A549 (cell line): ENCODE measurements at regions not wholly inside any gene's neighbourhood (a gene's known extent, or its start where the extent isn't known, plus 50 kb on each side); places are given as distances from the start of the nearest gene placed in this dataset.

Experiments used
- ATAC-seq, 2 experiments: fragments of 200-7000 bp in 1 of 2; fragments of >200 bp in 1 of 2; cut with Nextera tagmentation in 1 of 2; cut with Tn5 transposase in 1 of 2; 3 replicates each; pipeline versions ENCODE4 v1.8.0 to v1.9.1; 2018 to 2020; ENCODE audit warnings: mild to moderate bottlenecking in 1 of 2, moderate library complexity in 1 of 2
- CTCF ChIA-PET: fragments of 300-600 bp; sonication (Branson Sonifier 250); formaldehyde crosslinking; extraction: SDS; loops from one replicate; lab custom pipeline; 2021; ENCODE audit warnings: antibody characterized with exemption, inconsistent platforms; lab: Yijun Ruan, JAX
- POLR2A ChIA-PET: fragments of 350-600 bp; formaldehyde crosslinking; extraction: SDS; loops from one replicate; lab custom pipeline; 2021; ENCODE audit warnings: antibody characterized with exemption, inconsistent platforms; lab: Yijun Ruan, JAX
- DNase-seq, 2 experiments: peaks; one replicate each; pipeline versions ENCODE4 v3.0.0 to v3.0.0-alpha.2; 2011 to 2016; ENCODE audit warnings: low read depth in 1 of 2, low spot score in 1 of 2
- FAIRE-seq: peaks from 2 replicates; lab custom pipeline; 2011; peaks lifted over from hg19 to GRCh38; lab: Jason Lieb, UNC
- H3K27ac ChIP-seq, 2 experiments: fragments of >200 bp; sonication (Bioruptor Twin); formaldehyde crosslinking; 3 replicates each; pipeline ENCODE4 v1.5.1; 2016 to 2017
- H3K4me1 ChIP-seq: fragments of >200 bp; sonication (Bioruptor Twin); formaldehyde crosslinking; 3 replicates; pipeline ENCODE4 v1.6.1; 2016
- H3K4me2 ChIP-seq: fragments of >200 bp; sonication (Bioruptor Twin); formaldehyde crosslinking; 3 replicates; pipeline ENCODE4 v1.6.1; 2016
- H3K4me3 ChIP-seq: fragments of >200 bp; sonication (Bioruptor Twin); formaldehyde crosslinking; 3 replicates; pipeline ENCODE4 v1.5.1; 2016
- H3K9me3 ChIP-seq: fragments of >200 bp; sonication (Bioruptor Twin); formaldehyde crosslinking; 3 replicates; pipeline ENCODE4 v1.6.1; 2016
- CEBPB ChIP-seq, 2 experiments: fragments of >200 bp in 1 of 2; sonication (Bioruptor Twin) in 1 of 2; formaldehyde crosslinking in 1 of 2; IDR thresholded peaks; 2 replicates each; pipeline ENCODE4 v1.6.1; 2012 to 2016
- EHMT2 ChIP-seq: fragments of 200-600 bp; sonication (generic); IDR thresholded peaks from 2 replicates; pipeline ENCODE4 v1.6.1; 2016; ENCODE audit warnings: antibody characterized with exemption, low read depth, mild to moderate bottlenecking, moderate library complexity
- EP300 ChIP-seq, 2 experiments: fragments of >200 bp; sonication (Bioruptor Twin); formaldehyde crosslinking; IDR thresholded peaks; 2 replicates in 1 of 2; 3 replicates in 1 of 2; pipeline ENCODE4 v1.6.1; 2016 to 2017
- FOSB ChIP-seq: fragments of 250-450 bp; sonication (Bioruptor Pico); IDR thresholded peaks from 2 replicates; pipeline ENCODE4 v1.5.0; 2020; ENCODE audit warnings: mild to moderate bottlenecking, moderate library complexity
- FOSL2 ChIP-seq, 2 experiments: fragments of 450-650 bp in 1 of 2; fragments of >200 bp in 1 of 2; sonication (Bioruptor Twin) in 1 of 2; formaldehyde crosslinking; IDR thresholded peaks; 2 replicates each; pipeline versions ENCODE4 v1.5.0 to v1.6.1; 2016 to 2020; ENCODE audit warnings: mild to moderate bottlenecking in 1 of 2, moderate library complexity in 1 of 2
- HMGXB4 ChIP-seq: fragments of 250-450 bp; sonication (Bioruptor Pico); IDR thresholded peaks from 2 replicates; pipeline ENCODE4 v1.5.0; 2021; ENCODE audit warnings: mild to moderate bottlenecking, moderate library complexity, borderline replicate concordance
- KDM5A ChIP-seq: fragments of 200-600 bp; sonication (generic); IDR thresholded peaks from 2 replicates; pipeline ENCODE4 v1.6.1; 2016; ENCODE audit warnings: antibody characterized with exemption, mild to moderate bottlenecking
- MAFK ChIP-seq: fragments of 450-650 bp; IDR thresholded peaks from 2 replicates; pipeline ENCODE4 v1.6.1; 2014; ENCODE audit not compliant: partially characterized antibody
- MYC ChIP-seq: IDR thresholded peaks from 2 replicates; pipeline ENCODE4 v1.6.1; 2012; ENCODE audit warnings: mild to moderate bottlenecking, inconsistent platforms, low read length, improper control_type of control experiment, borderline replicate concordance
- NR3C1 ChIP-seq: fragments of >200 bp; sonication (Bioruptor Twin); formaldehyde crosslinking; IDR thresholded peaks from 3 replicates; pipeline ENCODE4 v1.6.1; 2017
- POLR2A ChIP-seq: IDR thresholded peaks from 2 replicates; pipeline ENCODE4 v1.6.1; 2012; ENCODE audit warnings: mild to moderate bottlenecking, low read length
- RAD21 ChIP-seq, 2 experiments: fragments of >200 bp in 1 of 2; sonication (Bioruptor Twin) in 1 of 2; formaldehyde crosslinking in 1 of 2; IDR thresholded peaks in 1 of 2; conservative IDR thresholded peaks in 1 of 2; 2 replicates in 1 of 2; 3 replicates in 1 of 2; pipeline ENCODE4 v1.6.1; 2012 to 2018; ENCODE audit warnings: inconsistent platforms in 1 of 2
- RARB ChIP-seq: fragments of 250-450 bp; sonication (Bioruptor Pico); IDR thresholded peaks from 2 replicates; pipeline ENCODE4 v1.8.0; 2021; ENCODE audit warnings: mild to moderate bottlenecking, moderate library complexity
- RCOR1 ChIP-seq: fragments of 150-350 bp; IDR thresholded peaks from 2 replicates; pipeline ENCODE4 v1.6.1; 2014; ENCODE audit warnings: antibody characterized with exemption, low read length, low read depth
- REST ChIP-seq: fragments of 200-600 bp; sonication (generic); IDR thresholded peaks from 2 replicates; pipeline ENCODE4 v1.6.1; 2016; ENCODE audit warnings: antibody characterized with exemption, mild to moderate bottlenecking, moderate library complexity
- TFCP2L1 ChIP-seq: fragments of 250-450 bp; sonication (Bioruptor Pico); IDR thresholded peaks from 2 replicates; pipeline ENCODE4 v1.5.0; 2021; ENCODE audit warnings: mild to moderate bottlenecking
- TP53 ChIP-seq: fragments of 250-450 bp; sonication (Bioruptor Pico); IDR thresholded peaks from 2 replicates; pipeline ENCODE4 v1.5.0; 2021; ENCODE audit warnings: mild to moderate bottlenecking, moderate library complexity
- ZNF302 ChIP-seq: fragments of 250-450 bp; sonication (Bioruptor Pico); IDR thresholded peaks from 2 replicates; pipeline ENCODE4 v1.9.0; 2021; ENCODE audit warnings: inconsistent platforms, mild to moderate bottlenecking, moderate library complexity
- whole genome bisulfite sequencing: methylation state at CpG from one replicate; pipeline ENCODE4 v1.1.6; 2017; ENCODE audit errors: missing lambda C conversion rate; 5-methylcytosine and 5-hydroxymethylcytosine counted together
- TF ChIP-seq, protein P1 (sequence below): IDR thresholded peaks from 2 replicates; pipeline ENCODE4 v1.6.1; 2012; ENCODE audit warnings: low read depth, borderline replicate concordance
- TF ChIP-seq, protein P2 (sequence below): IDR thresholded peaks from 2 replicates; pipeline ENCODE4 v1.6.1; 2012

DNA sequence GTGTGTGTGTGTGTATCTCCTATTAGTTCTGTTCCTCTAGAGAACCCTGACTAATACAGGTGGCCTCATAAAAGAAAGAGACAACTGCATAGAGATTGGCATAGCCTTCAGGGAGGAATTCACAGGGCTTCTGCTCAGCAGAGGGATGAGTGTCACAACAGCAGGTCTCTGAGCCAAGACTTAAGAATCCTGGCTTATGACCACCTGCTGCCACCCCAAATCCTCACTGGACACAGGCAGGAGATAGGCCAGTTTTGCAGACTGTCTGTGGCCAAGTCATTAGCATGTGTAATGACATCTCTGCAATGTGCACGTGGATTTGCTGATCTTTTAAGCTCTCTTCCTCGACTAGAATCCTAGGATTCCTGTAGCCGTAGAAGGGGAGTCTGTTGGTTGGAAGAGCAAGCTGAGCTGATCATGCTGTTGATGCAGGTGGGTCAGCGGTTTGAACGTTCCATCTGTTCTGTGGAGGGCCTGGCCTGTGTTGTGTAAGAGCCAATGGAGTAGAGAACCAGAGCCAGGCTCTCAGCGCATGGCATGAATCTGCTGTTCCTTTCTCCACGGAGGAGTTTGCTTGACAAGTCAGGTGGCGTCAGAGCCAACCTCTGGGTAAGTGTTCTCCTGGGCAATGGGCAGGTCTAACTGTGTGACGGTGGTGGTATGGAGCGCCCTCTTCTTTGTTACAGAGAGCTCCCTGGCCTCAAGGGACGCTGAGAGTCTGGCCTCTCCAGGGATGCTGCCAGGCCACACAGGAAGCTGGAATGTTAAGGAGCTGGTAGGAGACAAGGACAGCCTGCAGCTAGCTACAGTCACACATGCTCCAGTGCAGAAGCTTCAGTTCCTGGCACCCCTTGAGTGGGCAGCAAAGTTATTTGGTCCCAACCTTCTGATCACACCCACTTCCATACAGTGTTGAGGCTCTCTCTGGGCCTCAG is 503.1 kb downstream of the FOXO1 start:
- H3K9me3 ChIP-seq, result no peaks in the 10 kb centered on the region
- DNase-seq, result no peak
- 89% methylated on average over 11 of the region's 11 CpGs for WGBS
- TF ChIP-seq RARB (CRISPR knock-in tag), result no peak
- no peak for TF ChIP-seq CEBPB (IDR thresholded peaks at IDR 0.05)
- TF ChIP-seq EP300 (IDR thresholded peaks at IDR 0.05), result no peak
- no peak for TF ChIP-seq POLR2A
- no peak for TF ChIP-seq EHMT2
- TF ChIP-seq, protein P1, sequence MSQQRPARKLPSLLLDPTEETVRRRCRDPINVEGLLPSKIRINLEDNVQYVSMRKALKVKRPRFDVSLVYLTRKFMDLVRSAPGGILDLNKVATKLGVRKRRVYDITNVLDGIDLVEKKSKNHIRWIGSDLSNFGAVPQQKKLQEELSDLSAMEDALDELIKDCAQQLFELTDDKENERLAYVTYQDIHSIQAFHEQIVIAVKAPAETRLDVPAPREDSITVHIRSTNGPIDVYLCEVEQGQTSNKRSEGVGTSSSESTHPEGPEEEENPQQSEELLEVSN, result no peak
- no peak for TF ChIP-seq MYC
- no peak for TF ChIP-seq RCOR1
- no peak for TF ChIP-seq RAD21 (conservative IDR thresholded peaks at IDR 0.05 in 1 of 2, IDR thresholded peaks at IDR 0.05 in 1 of 2)
- no peak for TF ChIP-seq FOSB (CRISPR knock-in tag)
- TF ChIP-seq, all 56 proteins: peak for 0
- H3K4me3 ChIP-seq, result no peak overlapping the region
- H3K4me1 ChIP-seq, result peaks cover 20% of the 10 kb centered on the region
- CTCF ChIA-PET, result no interaction called here
- FAIRE-seq (no peak), ATAC-seq (no peak)
- POLR2A ChIA-PET, result no interaction called here
- peak overlapping the region; percentile 35; the same call in 1 of the 3 replicates for H3K4me2 ChIP-seq
- H3K27ac ChIP-seq, result peak overlapping the region; percentile 51 to 63; a peak in 4 of 6 replicates

DNA sequence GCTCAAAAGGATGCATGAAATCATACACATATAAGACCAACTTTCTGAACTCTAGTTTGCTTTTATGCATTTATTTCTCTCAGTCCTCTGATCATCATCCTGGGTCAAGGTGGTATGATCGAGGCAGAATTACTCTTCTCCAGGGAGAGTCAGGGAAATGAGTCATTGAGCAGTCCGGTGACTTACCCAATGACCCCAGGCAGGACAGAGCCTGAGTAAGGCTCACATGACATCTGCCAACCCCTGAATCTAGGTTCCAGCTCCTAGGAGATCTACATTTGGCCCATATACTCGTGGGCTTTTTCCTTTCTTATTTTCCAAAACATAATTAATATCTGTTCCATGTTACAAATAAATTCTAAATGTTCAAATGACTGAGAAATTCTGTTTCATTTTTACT is 502.3 kb downstream of the FOXO1 start:
- TF ChIP-seq FOSL2 (IDR thresholded peaks at IDR 0.05), result 0 out of 2 replicates have a peak, but pooled peaks have one; percentile 13
- peak; percentile 28 for TF ChIP-seq FOSL2 (CRISPR knock-in tag; IDR thresholded peaks at IDR 0.05)
- TF ChIP-seq CEBPB (IDR thresholded peaks at IDR 0.05), result no peak
- H3K4me1 ChIP-seq, result peaks cover 20% of the 10 kb centered on the region
- DNase-seq (peak; percentile 9 to 22), FAIRE-seq (no peak), ATAC-seq (peak; percentile 43 to 83; a peak in 3 of 6 replicates)
- WGBS, result 3% methylated on average over 3 of the region's 3 CpGs
- CTCF ChIA-PET, result no interaction called here
- H3K27ac ChIP-seq, result peak overlapping the region; percentile 51 to 63; a peak in 5 of 6 replicates
- POLR2A ChIA-PET, result no interaction called here
- H3K4me2 ChIP-seq, result peak overlapping the region; percentile 35; the same call in 2 of the 3 replicates
- no peak overlapping the region for H3K4me3 ChIP-seq
- no peaks in the 10 kb centered on the region for H3K9me3 ChIP-seq

- ChIA-PET POLR2A (no interaction called here), CTCF (no interaction called here)
- Histone ChIP-seq H3K27ac (peak overlapping the region in 1 of 2 experiments; percentile 47; a peak in 2 of 6 replicates), H3K4me3 (no peak overlapping the region), H3K9me3 (no peaks in the 10 kb centered on the region), H3K4me1 (peaks cover 20% of the 10 kb centered on the region), H3K4me2 (0 out of 3 replicates have a peak overlapping the region, but pooled peaks have one; percentile 17)
- 54% methylated on average over 2 of the region's 2 CpGs for WGBS
- FAIRE-seq (no peak), DNase-seq (no peak), ATAC-seq (no peak)
- TF ChIP-seq TP53 (CRISPR knock-in tag) (no peak), TFCP2L1 (no peak), HMGXB4 (CRISPR knock-in tag) (no peak), KDM5A (no peak), NR3C1 (no peak), REST (no peak), EP300 (IDR thresholded peaks at IDR 0.05) (no peak), MAFK (no peak), ZNF302 (CRISPR knock-in tag) (no peak)
- TF ChIP-seq, protein P2, sequence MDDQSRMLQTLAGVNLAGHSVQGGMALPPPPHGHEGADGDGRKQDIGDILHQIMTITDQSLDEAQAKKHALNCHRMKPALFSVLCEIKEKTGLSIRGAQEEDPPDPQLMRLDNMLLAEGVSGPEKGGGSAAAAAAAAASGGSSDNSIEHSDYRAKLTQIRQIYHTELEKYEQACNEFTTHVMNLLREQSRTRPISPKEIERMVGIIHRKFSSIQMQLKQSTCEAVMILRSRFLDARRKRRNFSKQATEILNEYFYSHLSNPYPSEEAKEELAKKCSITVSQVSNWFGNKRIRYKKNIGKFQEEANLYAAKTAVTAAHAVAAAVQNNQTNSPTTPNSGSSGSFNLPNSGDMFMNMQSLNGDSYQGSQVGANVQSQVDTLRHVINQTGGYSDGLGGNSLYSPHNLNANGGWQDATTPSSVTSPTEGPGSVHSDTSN, result no peak
These were observed 501.0 kb downstream of the FOXO1 start for GRCh38 chr13:40165316-40165932.
